Activated CD8-positive, alpha-beta memory T cell treated with anti-CD3 and anti-CD28 coated beads for 36 hours (primary cell): ENCODE measurements at regions not wholly inside any gene's neighbourhood (a gene's known extent, or its start where the extent isn't known, plus 50 kb on each side); places are given as distances from the start of the nearest gene placed in this dataset.
"Not testable (repeated sequence)": the region's sequence is repeated elsewhere in the genome, so short reads cannot be mapped to it uniquely, and the experiment has no call there.

Experiments used
- CTCF ChIA-PET: fragments of 350-600 bp; sonication (Branson Sonifier 250); formaldehyde crosslinking; loops from one replicate; lab custom pipeline; 2021; ENCODE audit warnings: antibody characterized with exemption; lab: Charles Lee
- POLR2A ChIA-PET: fragments of 350-600 bp; sonication (Branson Sonifier 250); formaldehyde crosslinking; loops from one replicate; lab custom pipeline; 2021; ENCODE audit warnings: antibody characterized with exemption; lab: Charles Lee

- CTCF ChIA-PET: no interaction called here
- POLR2A ChIA-PET: no interaction called here
These were observed 193.9 kb upstream of the HS6ST1 start for GRCh38 chr2:128512379-128513115.

DNA sequence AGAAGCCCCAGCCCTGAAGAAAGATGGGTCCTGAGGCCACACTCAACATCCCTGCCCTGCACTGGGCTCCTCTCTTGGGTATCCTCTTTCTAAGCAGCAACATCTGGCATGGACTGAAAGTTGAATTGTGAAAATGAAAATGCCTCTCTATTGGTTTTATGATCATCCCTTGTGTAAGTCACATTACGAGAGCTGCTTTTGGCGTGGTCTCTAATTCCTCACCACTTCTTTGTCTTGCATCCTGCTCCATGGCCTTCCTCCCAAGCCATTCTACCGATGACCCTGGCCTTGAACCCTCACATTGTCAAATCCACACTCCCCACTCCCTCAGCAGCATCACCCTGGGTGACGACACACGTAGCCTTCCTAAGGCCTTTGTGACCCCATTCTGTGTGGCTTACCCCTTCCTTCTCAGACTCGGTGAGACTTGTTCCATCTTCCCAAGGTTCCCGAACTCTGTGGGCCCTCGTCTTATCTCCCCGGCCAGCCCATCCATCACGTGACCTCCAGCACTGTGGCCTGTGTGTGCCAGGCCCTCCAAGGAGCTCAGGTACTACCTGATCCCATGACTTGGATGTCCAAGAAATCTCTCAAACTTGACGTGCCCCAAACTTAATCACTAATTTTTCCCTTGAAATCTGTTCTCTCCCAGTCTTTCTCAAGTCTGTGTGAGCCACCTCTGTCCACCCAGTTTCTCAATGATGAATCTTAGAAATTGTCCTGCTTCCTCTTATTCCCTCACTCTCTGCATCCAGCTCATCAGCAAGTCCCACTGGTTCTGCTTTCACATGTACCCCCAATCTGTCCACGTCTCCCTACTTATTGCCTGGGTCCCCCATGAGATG lies 194.7 kb upstream of the HS6ST1 start:
- ChIA-PET CTCF (no interaction called here), POLR2A (no interaction called here)

DNA sequence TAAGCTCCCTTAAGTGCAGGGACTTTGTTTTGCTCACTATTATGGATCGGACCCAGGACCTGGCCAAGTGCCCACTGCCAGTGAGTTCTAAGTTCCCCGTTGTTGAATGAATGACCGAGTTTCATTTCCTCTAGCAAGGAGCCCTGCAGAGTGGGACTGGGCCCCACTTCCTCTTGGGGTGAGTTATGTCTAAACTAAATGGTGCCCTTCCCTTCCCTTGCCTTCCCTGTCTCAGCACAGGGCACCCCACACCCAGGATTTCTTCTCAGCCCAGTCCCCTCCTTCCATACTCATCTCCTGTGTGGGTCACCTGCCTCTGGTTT lies 195.3 kb upstream of the HS6ST1 start:
- CTCF ChIA-PET: no interaction called here
- POLR2A ChIA-PET: no interaction called here

GRCh38 chr2:128514555-128514955 lies 195.9 kb upstream of the HS6ST1 start:
- ChIA-PET POLR2A (no interaction called here), CTCF (no interaction called here)

GRCh38 chr2:128516938-128517337 lies 198.3 kb upstream of the HS6ST1 start:
- ChIA-PET CTCF (no interaction called here), POLR2A (no interaction called here)

DNA sequence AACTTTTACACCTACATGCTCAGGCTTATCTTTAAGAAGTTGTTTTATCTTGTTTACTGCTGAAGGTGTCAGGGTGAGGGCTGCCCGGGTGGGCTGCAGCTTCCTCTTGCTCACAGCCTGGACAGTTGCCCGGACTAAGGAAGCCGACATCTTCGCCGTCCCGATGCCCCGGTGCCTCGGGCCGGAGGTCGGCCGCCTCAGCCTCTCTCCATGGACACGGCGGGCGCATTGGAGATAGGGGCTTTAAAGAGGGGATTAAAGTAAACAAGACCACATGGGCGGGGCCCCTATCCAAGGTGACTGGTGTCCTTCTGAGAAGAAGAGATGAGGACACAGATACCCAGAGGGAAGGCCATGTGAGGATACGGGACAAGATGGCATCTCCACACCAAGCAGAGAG lies 200.4 kb upstream of the HS6ST1 start:
- CTCF ChIA-PET, POLR2A ChIA-PET: not testable (repeated sequence)

GRCh38 chr2:128519517-128520215 lies 201.0 kb upstream of the HS6ST1 start:
- ChIA-PET POLR2A (no interaction called here), CTCF (no interaction called here)

- ChIA-PET POLR2A (no interaction called here), CTCF (no interaction called here)
These were observed 201.7 kb upstream of the HS6ST1 start for GRCh38 chr2:128520340-128520739.

DNA sequence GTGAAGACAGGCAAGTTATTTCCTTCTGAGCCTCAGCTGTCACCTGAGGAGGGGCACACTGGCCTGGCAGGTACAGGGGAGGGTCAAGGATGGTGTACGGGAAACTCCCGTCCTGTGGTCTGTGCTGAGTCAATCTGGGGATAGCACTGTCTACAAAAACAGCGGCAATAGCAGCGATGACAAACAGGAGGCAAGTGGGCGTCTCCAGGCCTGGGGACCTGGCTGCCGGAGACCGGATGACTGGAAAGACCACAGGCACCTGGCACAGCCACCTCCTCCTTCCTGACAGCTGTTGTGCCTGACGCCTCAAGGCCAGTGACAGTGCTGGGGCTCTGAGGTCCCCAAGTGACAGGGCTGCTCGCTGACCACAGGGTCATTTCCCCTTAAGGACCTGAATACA lies 202.1 kb upstream of the HS6ST1 start:
- ChIA-PET CTCF (no interaction called here), POLR2A (no interaction called here)

GRCh38 chr2:128521482-128521881 lies 202.8 kb upstream of the HS6ST1 start:
- POLR2A ChIA-PET: no interaction called here

DNA sequence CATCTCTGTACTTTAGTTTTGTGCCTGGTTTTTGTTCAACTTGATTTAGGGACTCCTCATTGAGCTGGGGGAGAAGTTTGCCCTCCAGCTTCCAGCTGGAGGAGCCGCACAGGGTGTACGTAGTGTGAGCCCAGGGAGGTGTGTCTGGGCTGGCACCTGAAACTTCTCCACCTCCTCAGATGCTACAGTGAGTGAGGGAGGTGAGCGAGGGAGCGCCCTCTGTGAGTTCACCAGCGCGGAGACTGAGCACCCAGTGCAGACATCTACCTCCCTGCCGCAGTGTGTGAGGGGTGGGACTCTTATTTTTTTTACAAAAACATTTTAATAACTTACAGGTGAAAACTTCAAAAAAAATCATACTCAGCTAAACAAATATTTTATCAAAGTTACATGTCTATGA lies 204.2 kb upstream of the HS6ST1 start:
- ChIA-PET POLR2A (no interaction called here), CTCF (no interaction called here)

More at GRCh38 chr2:128521482-128521881, 202.8 kb upstream of the HS6ST1 start:
- CTCF ChIA-PET: no interaction called here

DNA sequence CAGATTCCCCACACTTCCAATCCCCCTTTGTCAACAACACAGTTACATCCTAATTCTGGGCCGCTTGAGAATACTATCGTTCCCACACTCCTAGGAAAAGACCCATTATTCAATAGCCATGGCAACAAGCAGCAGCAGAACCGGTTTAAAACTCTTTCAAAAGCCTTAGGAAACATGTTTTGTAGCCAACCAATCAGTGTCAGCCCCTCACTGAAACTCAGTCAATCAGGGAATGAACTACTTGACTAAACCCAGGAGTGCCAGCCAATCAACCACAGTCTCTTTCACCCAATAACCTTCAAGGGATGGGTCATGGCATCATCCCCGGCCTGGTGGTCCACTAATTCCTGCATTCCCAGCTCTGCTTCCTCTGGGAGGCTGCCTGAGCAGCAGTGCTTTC lies 204.8 kb upstream of the HS6ST1 start:
- POLR2A ChIA-PET: no interaction called here
- CTCF ChIA-PET: no interaction called here

GRCh38 chr2:128524183-128524582 lies 205.5 kb upstream of the HS6ST1 start:
- CTCF ChIA-PET: no interaction called here
- POLR2A ChIA-PET: no interaction called here

GRCh38 chr2:128525653-128526052 lies 207.0 kb upstream of the HS6ST1 start:
- ChIA-PET POLR2A (no interaction called here), CTCF (interaction anchor here (1.0 kb wide), 1 partner anchor 12 kb away, joined by 3 read pairs; no protein-coding TSS in a partner anchor)

DNA sequence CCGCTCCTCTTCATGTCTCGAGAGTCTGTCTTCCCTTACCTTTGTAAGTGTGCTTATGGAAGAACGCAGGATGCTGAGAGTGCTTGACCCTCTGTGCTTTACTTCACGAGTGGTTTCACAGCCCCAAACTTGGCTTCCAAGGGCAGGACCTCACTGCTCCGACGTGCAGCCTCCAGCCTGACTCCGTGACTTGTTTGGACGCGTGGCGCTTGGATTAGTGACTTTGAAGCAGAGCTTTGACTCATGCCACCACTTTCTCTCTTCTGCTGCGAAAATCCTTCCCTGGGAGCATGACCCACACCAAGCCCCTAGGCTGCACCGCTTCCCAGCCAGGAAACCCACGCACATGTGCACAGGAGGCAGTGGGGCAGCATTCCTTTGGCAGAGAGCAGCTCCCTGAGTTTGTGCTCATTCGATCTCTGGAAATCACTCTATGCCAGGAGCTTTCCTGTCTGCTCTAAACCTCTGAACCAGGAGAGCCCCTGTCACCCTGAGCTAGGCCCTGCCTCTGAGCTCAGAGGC lies 207.8 kb upstream of the HS6ST1 start:
- CTCF ChIA-PET: interaction anchor here (1.0 kb wide), 1 partner anchor 11 kb away, joined by 3 read pairs; no protein-coding TSS in a partner anchor
- POLR2A ChIA-PET: no interaction called here

- POLR2A ChIA-PET: no interaction called here
- CTCF ChIA-PET: no interaction called here
These were observed 209.5 kb upstream of the HS6ST1 start for GRCh38 chr2:128528133-128528532.

GRCh38 chr2:128530025-128530573 lies 211.4 kb upstream of the HS6ST1 start:
- ChIA-PET CTCF (no interaction called here), POLR2A (no interaction called here)

GRCh38 chr2:128531856-128532255 lies 213.2 kb upstream of the HS6ST1 start:
- ChIA-PET POLR2A (no interaction called here), CTCF (no interaction called here)

DNA sequence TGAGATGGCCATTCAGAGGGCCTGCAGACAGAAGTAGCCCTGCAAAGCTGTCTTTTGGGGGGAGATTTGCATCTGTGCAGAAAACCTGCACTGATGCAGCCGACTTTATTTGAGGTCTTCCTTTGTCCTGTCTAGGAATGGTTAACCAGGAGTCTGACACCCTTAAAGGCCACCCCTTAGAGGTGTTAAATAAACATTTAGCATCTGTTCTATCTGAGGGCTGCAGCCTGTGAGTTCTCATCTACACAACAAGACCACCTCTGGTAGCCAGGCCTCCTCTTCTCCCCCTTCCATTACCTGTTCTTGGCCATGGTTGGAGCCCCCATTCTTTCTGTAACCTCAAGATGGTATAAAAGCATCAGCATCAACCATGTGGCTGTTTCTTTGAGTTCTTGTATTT lies 214.4 kb upstream of the HS6ST1 start:
- ChIA-PET CTCF (no interaction called here), POLR2A (no interaction called here)
